ENCODE measurements at regions not wholly inside any gene's neighbourhood (a gene's known extent, or its start where the extent isn't known, plus 50 kb on each side); places are given as distances from the start of the nearest gene placed in this dataset.

DNA sequence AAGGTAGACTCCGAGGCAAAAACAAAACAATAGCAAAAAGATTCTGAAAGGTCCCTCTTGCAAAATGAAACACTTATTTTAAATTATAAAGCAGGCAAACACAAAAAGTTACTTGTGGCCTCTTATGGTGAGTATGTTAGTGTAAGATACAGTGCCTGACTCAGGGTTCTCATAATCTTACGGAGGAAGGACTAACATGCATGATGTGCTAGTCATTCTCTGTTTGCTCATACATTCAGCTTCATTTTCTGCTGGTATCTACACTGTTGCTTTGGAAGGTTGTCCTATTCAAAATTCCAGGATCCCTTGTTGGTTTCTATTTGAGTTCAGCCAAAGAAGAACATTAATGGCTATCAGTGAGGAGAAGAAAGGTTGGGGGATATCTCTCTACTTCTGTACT, 249.1 kb upstream of the FAM47A start:
- Histone ChIP-seq H2AFZ (ENCODE audit: low read depth) (no peak overlapping the region), H3K9ac (no peak overlapping the region), H3K36me3 (replicated peaks in 1 of 2; ENCODE audit: control insufficient read depth in 1 of 2, insufficient read depth in 2 of 2, low read length in 1 of 2) (no peaks in the 10 kb centered on the region), H3K9me2 (no peaks in the 10 kb centered on the region), H3K27me3 (ENCODE audit: insufficient read depth) (no peaks in the 10 kb centered on the region), H3K4me2 (no peak overlapping the region), H3F3A (replicated peaks; ENCODE audit: insufficient read depth) (no peaks in the 10 kb centered on the region), H3K79me2 (ENCODE audit: insufficient read depth) (no peaks in the 10 kb centered on the region), H3K4me3 (ENCODE audit: low read depth in 2 of 2, low read length in 1 of 2) (no peak overlapping the region), H4K20me1 (ENCODE audit: insufficient read depth) (no peaks in the 10 kb centered on the region), H3K9me3 (no peaks in the 10 kb centered on the region), H3K27ac (ENCODE audit: low read depth in 2 of 2, low read length in 1 of 2) (no peak overlapping the region), H3K4me1 (ENCODE audit: control insufficient read depth in 1 of 2, insufficient read depth in 2 of 2, low read depth in 1 of 2, low read length in 1 of 2) (no peaks in the 10 kb centered on the region; a peak in 1 of 4 replicates)
- 0% methylated on average over 2 of the region's 2 CpGs for WGBS (ENCODE audit: low lambda C conversion rate)
- DNase-seq, result no peak
- ChIA-PET CTCF (no interaction called here), POLR2A (no interaction called here)
- TF ChIP-seq, protein P1, sequence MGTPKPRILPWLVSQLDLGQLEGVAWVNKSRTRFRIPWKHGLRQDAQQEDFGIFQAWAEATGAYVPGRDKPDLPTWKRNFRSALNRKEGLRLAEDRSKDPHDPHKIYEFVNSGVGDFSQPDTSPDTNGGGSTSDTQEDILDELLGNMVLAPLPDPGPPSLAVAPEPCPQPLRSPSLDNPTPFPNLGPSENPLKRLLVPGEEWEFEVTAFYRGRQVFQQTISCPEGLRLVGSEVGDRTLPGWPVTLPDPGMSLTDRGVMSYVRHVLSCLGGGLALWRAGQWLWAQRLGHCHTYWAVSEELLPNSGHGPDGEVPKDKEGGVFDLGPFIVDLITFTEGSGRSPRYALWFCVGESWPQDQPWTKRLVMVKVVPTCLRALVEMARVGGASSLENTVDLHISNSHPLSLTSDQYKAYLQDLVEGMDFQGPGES (IDR thresholded peaks at IDR 0.05; ENCODE audit: low read depth, low read length), result no peak
- TF ChIP-seq SIN3A (IDR thresholded peaks at IDR 0.05; ENCODE audit: borderline replicate concordance, low read depth, low read length) (no peak), JUND (IDR thresholded peaks at IDR 0.05) (no peak), EP300 (IDR thresholded peaks at IDR 0.05; ENCODE audit: borderline replicate concordance in 1 of 2, low read depth in 1 of 2, low read length in 1 of 2) (no peak), RCOR1 (IDR thresholded peaks at IDR 0.05; ENCODE audit: low read length) (no peak)
- TF ChIP-seq, protein P2, sequence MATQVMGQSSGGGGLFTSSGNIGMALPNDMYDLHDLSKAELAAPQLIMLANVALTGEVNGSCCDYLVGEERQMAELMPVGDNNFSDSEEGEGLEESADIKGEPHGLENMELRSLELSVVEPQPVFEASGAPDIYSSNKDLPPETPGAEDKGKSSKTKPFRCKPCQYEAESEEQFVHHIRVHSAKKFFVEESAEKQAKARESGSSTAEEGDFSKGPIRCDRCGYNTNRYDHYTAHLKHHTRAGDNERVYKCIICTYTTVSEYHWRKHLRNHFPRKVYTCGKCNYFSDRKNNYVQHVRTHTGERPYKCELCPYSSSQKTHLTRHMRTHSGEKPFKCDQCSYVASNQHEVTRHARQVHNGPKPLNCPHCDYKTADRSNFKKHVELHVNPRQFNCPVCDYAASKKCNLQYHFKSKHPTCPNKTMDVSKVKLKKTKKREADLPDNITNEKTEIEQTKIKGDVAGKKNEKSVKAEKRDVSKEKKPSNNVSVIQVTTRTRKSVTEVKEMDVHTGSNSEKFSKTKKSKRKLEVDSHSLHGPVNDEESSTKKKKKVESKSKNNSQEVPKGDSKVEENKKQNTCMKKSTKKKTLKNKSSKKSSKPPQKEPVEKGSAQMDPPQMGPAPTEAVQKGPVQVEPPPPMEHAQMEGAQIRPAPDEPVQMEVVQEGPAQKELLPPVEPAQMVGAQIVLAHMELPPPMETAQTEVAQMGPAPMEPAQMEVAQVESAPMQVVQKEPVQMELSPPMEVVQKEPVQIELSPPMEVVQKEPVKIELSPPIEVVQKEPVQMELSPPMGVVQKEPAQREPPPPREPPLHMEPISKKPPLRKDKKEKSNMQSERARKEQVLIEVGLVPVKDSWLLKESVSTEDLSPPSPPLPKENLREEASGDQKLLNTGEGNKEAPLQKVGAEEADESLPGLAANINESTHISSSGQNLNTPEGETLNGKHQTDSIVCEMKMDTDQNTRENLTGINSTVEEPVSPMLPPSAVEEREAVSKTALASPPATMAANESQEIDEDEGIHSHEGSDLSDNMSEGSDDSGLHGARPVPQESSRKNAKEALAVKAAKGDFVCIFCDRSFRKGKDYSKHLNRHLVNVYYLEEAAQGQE (IDR thresholded peaks at IDR 0.05; ENCODE audit: low read depth, low read length), result no peak

GRCh38 chrX:34379891-34380290, 247.8 kb upstream of the FAM47A start:
- WGBS (ENCODE audit: low lambda C conversion rate), result 2% methylated on average over 4 of the region's 4 CpGs
- H3K27me3 ChIP-seq (ENCODE audit: insufficient read depth), result no peaks in the 10 kb centered on the region
- no peak overlapping the region for H3K4me2 ChIP-seq
- H4K20me1 ChIP-seq (ENCODE audit: insufficient read depth), result no peaks in the 10 kb centered on the region
- H3K27ac ChIP-seq (ENCODE audit: low read depth in 2 of 2, low read length in 1 of 2), result no peak overlapping the region
- H3K9me2 ChIP-seq, result no peaks in the 10 kb centered on the region
- H3K36me3 ChIP-seq (replicated peaks in 1 of 2; ENCODE audit: control insufficient read depth in 1 of 2, insufficient read depth in 2 of 2, low read length in 1 of 2), result no peaks in the 10 kb centered on the region
- no peak overlapping the region for H3K9ac ChIP-seq
- H3F3A ChIP-seq (replicated peaks; ENCODE audit: insufficient read depth), result no peaks in the 10 kb centered on the region
- H2AFZ ChIP-seq (ENCODE audit: low read depth), result no peak overlapping the region
- POLR2A ChIA-PET, result no interaction called here
- no peak overlapping the region for H3K4me3 ChIP-seq (ENCODE audit: low read depth in 2 of 2, low read length in 1 of 2)
- no peaks in the 10 kb centered on the region for H3K79me2 ChIP-seq (ENCODE audit: insufficient read depth)
- CTCF ChIA-PET, result interaction anchor here (1.1 kb wide), 1 partner anchor 78 kb away, joined by 5 read pairs; no protein-coding TSS in a partner anchor
- DNase-seq, result no peak
- TF ChIP-seq EP300 (IDR thresholded peaks at IDR 0.05; ENCODE audit: borderline replicate concordance in 1 of 2, low read depth in 1 of 2, low read length in 1 of 2) (no peak), RCOR1 (IDR thresholded peaks at IDR 0.05; ENCODE audit: low read length) (no peak), EZH2phosphoT487 (IDR thresholded peaks at IDR 0.05; ENCODE audit: borderline replicate concordance, low read depth) (no peak), FOXJ3 (CRISPR knock-in tag; IDR thresholded peaks at IDR 0.05) (no peak), FOXM1 (IDR thresholded peaks at IDR 0.05; ENCODE audit: low read depth) (no peak), FOSL2 (IDR thresholded peaks at IDR 0.05; ENCODE audit: borderline replicate concordance, low read depth) (no peak), MEF2A (IDR thresholded peaks at IDR 0.05; ENCODE audit: borderline replicate concordance, low read depth) (no peak), NRF1 (IDR thresholded peaks at IDR 0.05; ENCODE audit: low read depth, low read length) (no peak), RAD21 (IDR thresholded peaks at IDR 0.05; ENCODE audit: low read length) (no peak), TEAD4 (IDR thresholded peaks at IDR 0.05; ENCODE audit: borderline replicate concordance, insufficient read depth) (no peak), SMC3 (IDR thresholded peaks at IDR 0.05; ENCODE audit: low read depth, low read length) (no peak)
- TF ChIP-seq, protein P3, sequence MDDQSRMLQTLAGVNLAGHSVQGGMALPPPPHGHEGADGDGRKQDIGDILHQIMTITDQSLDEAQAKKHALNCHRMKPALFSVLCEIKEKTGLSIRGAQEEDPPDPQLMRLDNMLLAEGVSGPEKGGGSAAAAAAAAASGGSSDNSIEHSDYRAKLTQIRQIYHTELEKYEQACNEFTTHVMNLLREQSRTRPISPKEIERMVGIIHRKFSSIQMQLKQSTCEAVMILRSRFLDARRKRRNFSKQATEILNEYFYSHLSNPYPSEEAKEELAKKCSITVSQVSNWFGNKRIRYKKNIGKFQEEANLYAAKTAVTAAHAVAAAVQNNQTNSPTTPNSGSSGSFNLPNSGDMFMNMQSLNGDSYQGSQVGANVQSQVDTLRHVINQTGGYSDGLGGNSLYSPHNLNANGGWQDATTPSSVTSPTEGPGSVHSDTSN (IDR thresholded peaks at IDR 0.05), result no peak
- TF ChIP-seq, protein P1 (IDR thresholded peaks at IDR 0.05; ENCODE audit: low read depth, low read length), result no peak
- no peaks in the 10 kb centered on the region; a peak in 1 of 4 replicates for H3K4me1 ChIP-seq (ENCODE audit: control insufficient read depth in 1 of 2, insufficient read depth in 2 of 2, low read depth in 1 of 2, low read length in 1 of 2)
- H3K9me3 ChIP-seq, result no peaks in the 10 kb centered on the region

All from SK-N-SH (cell line).